BLaER1 (cell line): ENCODE measurements at regions not wholly inside any gene's neighbourhood (a gene's known extent, or its start where the extent isn't known, plus 50 kb on each side); places are given as distances from the start of the nearest gene placed in this dataset.

Experiments used
- H3K27ac ChIP-seq: shearing (Covaris generic); formaldehyde crosslinking; 2 replicates; pipeline ENCODE4 v1.8.1; 2022
- H3K27me3 ChIP-seq: shearing (Covaris generic); formaldehyde crosslinking; 2 replicates; pipeline ENCODE4 v1.8.1; 2022
- H3K36me3 ChIP-seq: shearing (Covaris generic); formaldehyde crosslinking; 2 replicates; pipeline ENCODE4 v1.8.1; 2022
- H3K4me1 ChIP-seq: shearing (Covaris generic); formaldehyde crosslinking; 2 replicates; pipeline ENCODE4 v1.8.1; 2022
- H3K4me2 ChIP-seq: shearing (Covaris generic); formaldehyde crosslinking; 2 replicates; pipeline ENCODE4 v1.8.1; 2022
- H3K4me3 ChIP-seq: shearing (Covaris generic); formaldehyde crosslinking; 2 replicates; pipeline ENCODE4 v1.8.1; 2022
- H3K9ac ChIP-seq: shearing (Covaris generic); formaldehyde crosslinking; 2 replicates; pipeline ENCODE4 v1.8.1; 2022
- H3K9me3 ChIP-seq: shearing (Covaris generic); formaldehyde crosslinking; 2 replicates; pipeline ENCODE4 v1.8.1; 2022
- H4K20me1 ChIP-seq: shearing (Covaris generic); formaldehyde crosslinking; 2 replicates; pipeline ENCODE4 v1.8.1; 2022
- Cebpa-rat ChIP-seq: shearing (Covaris generic); IDR thresholded peaks from 2 replicates; pipeline ENCODE4 v1.8.1; 2022

- Histone ChIP-seq H3K4me2 (no peak overlapping the region), H3K27me3 (no peaks in the 10 kb centered on the region), H3K9me3 (no peaks in the 10 kb centered on the region), H4K20me1 (no peaks in the 10 kb centered on the region), H3K4me1 (no peaks in the 10 kb centered on the region), H3K27ac (no peak overlapping the region), H3K9ac (no peak overlapping the region), H3K36me3 (no peaks in the 10 kb centered on the region), H3K4me3 (no peak overlapping the region)
- TF ChIP-seq Cebpa-rat, result no peak
Observed at GRCh38 chr5:93921001-93921400, 179.6 kb upstream of the POU5F2 start.

GRCh38 chr5:93916872-93917271 is 175.5 kb upstream of the POU5F2 start:
- H3K27ac ChIP-seq, result no peak overlapping the region
- no peak for TF ChIP-seq Cebpa-rat

DNA sequence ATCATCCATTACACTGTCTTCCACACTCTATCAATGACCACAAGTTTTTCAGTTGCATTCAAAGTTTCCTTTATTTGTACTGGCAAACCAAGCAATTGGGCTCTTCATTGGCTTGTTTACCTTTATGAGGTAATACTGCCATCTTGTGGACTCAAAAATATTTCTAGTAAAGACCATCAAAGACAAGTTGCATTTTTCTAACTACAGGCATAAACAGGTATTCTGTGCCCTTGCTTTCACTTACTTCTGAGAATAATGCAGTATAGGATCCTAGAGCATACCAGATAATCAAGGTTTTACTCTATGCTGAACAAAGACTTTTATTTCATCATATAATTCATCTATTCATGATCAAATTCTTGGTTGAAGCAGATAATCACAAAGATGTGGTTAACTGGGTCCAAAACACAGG is 173.7 kb upstream of the POU5F2 start:
- TF ChIP-seq Cebpa-rat, result no peak

More at GRCh38 chr5:93916872-93917271, 175.5 kb upstream of the POU5F2 start:
- Histone ChIP-seq H3K9me3 (no peaks in the 10 kb centered on the region), H3K4me3 (no peak overlapping the region), H3K9ac (no peak overlapping the region), H4K20me1 (no peaks in the 10 kb centered on the region), H3K27me3 (no peaks in the 10 kb centered on the region), H3K4me1 (no peaks in the 10 kb centered on the region), H3K36me3 (no peaks in the 10 kb centered on the region), H3K4me2 (no peak overlapping the region)

GRCh38 chr5:93911609-93912008 is 170.2 kb upstream of the POU5F2 start:
- no peak overlapping the region for H3K9ac ChIP-seq
- no peaks in the 10 kb centered on the region for H3K9me3 ChIP-seq
- no peak for TF ChIP-seq Cebpa-rat
- H3K4me1 ChIP-seq, result no peaks in the 10 kb centered on the region
- no peak overlapping the region for H3K4me3 ChIP-seq
- no peaks in the 10 kb centered on the region for H4K20me1 ChIP-seq
- H3K27ac ChIP-seq, result no peak overlapping the region
- no peak overlapping the region for H3K4me2 ChIP-seq
- no peaks in the 10 kb centered on the region for H3K36me3 ChIP-seq
- no peaks in the 10 kb centered on the region for H3K27me3 ChIP-seq

More for the DNA sequence above, 173.7 kb upstream of the POU5F2 start:
- H3K4me2 ChIP-seq, result no peak overlapping the region
- H3K27me3 ChIP-seq, result no peaks in the 10 kb centered on the region
- no peaks in the 10 kb centered on the region for H4K20me1 ChIP-seq
- H3K36me3 ChIP-seq, result no peaks in the 10 kb centered on the region
- H3K4me1 ChIP-seq, result no peaks in the 10 kb centered on the region
- H3K9me3 ChIP-seq, result no peaks in the 10 kb centered on the region
- H3K4me3 ChIP-seq, result no peak overlapping the region
- no peak overlapping the region for H3K9ac ChIP-seq
- no peak overlapping the region for H3K27ac ChIP-seq

DNA sequence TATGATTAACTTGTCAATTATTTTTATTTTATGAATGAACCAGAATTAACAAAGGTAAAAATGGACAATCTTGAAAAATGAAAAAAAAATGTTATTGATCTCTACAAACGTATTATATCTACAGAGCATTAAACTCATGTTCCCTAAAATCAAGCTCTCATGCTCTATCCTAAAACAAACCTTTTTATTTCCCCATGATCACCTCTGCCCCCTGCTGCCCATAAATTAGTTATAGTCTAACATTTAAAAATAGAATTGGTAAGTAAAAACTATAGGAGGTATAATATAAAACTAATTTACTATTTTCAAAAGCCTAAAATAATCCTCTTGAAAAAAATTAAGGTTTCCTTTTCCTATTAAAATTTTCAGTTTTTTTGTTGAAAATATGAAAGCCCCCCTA is 168.0 kb upstream of the POU5F2 start:
- no peak for TF ChIP-seq Cebpa-rat
- Histone ChIP-seq H3K9ac (no peak overlapping the region), H3K4me1 (no peaks in the 10 kb centered on the region)

GRCh38 chr5:93904917-93905316 is 163.5 kb upstream of the POU5F2 start:
- H3K9me3 ChIP-seq, result no peaks in the 10 kb centered on the region
- TF ChIP-seq Cebpa-rat, result no peak

More for the DNA sequence above, 168.0 kb upstream of the POU5F2 start:
- H4K20me1 ChIP-seq, result no peaks in the 10 kb centered on the region
- no peak overlapping the region for H3K4me3 ChIP-seq
- no peak overlapping the region for H3K4me2 ChIP-seq
- no peak overlapping the region for H3K27ac ChIP-seq
- no peaks in the 10 kb centered on the region for H3K9me3 ChIP-seq
- H3K36me3 ChIP-seq, result no peaks in the 10 kb centered on the region
- H3K27me3 ChIP-seq, result no peaks in the 10 kb centered on the region

DNA sequence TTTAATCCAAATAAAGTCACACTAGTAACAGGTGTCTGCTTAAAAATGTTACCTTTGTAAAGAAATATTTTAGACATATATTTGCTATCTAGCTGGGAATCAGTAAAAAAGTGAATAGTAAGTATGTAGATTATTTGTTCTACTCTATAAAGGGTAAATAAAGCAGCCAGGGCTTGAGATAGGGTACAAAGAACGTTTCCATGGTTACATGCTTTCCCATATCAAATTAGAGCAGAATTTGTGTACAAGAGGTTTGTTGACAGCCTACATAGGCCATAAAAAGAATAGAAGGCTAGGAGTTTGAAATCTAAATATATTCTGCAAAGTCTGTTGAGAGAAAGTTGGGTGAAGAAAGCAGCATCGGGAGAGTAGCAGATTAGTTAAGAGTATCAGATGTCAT is 160.9 kb upstream of the POU5F2 start:
- Histone ChIP-seq H3K27me3 (no peaks in the 10 kb centered on the region), H3K4me2 (no peak overlapping the region), H3K4me3 (no peak overlapping the region), H3K9ac (no peak overlapping the region), H3K4me1 (no peaks in the 10 kb centered on the region), H3K36me3 (no peaks in the 10 kb centered on the region), H3K27ac (no peak overlapping the region), H3K9me3 (no peaks in the 10 kb centered on the region), H4K20me1 (no peaks in the 10 kb centered on the region)
- no peak for TF ChIP-seq Cebpa-rat

More at GRCh38 chr5:93904917-93905316, 163.5 kb upstream of the POU5F2 start:
- no peaks in the 10 kb centered on the region for H3K4me1 ChIP-seq
- H3K27me3 ChIP-seq, result no peaks in the 10 kb centered on the region
- no peak overlapping the region for H3K4me2 ChIP-seq
- no peak overlapping the region for H3K9ac ChIP-seq
- no peaks in the 10 kb centered on the region for H3K36me3 ChIP-seq
- no peaks in the 10 kb centered on the region for H4K20me1 ChIP-seq
- H3K27ac ChIP-seq, result no peak overlapping the region
- H3K4me3 ChIP-seq, result no peak overlapping the region

DNA sequence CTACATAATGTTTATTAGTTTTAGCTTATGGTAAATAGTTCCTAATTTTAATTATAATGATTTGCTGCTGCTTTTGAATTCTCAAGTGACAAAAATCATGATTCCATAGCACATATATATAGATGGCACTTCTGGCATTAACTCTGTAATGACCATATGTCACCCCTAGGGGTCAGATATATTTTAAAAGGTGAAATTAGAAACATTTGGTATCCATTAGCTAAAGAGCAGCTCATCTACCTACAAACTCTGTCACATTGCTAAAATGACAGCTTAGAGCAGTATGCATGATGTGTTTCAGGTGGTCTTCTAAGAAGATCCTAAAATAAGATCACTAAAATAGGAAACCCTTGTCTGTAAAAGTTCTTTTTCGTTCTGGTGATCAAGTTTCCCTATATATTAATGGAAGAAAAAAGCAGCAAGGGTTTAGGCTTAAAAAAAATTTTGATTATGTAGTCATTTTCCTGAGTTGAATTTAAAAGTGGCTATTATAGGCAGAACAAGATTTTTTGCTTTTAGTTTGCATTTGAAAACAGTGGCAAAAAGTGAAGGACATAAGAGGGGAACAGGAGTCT is 157.7 kb upstream of the POU5F2 start:
- H3K4me3 ChIP-seq, result no peak overlapping the region
- H3K4me1 ChIP-seq, result no peaks in the 10 kb centered on the region
- H3K4me2 ChIP-seq, result no peak overlapping the region
- no peaks in the 10 kb centered on the region for H4K20me1 ChIP-seq
- H3K9me3 ChIP-seq, result no peaks in the 10 kb centered on the region
- H3K27ac ChIP-seq, result no peak overlapping the region
- no peaks in the 10 kb centered on the region for H3K27me3 ChIP-seq
- H3K9ac ChIP-seq, result no peak overlapping the region
- TF ChIP-seq Cebpa-rat, result no peak
- no peaks in the 10 kb centered on the region for H3K36me3 ChIP-seq

- no peaks in the 10 kb centered on the region for H3K9me3 ChIP-seq
- no peak for TF ChIP-seq Cebpa-rat
- no peak overlapping the region for H3K9ac ChIP-seq
- no peaks in the 10 kb centered on the region for H3K27me3 ChIP-seq
- no peak overlapping the region for H3K4me3 ChIP-seq
- H3K27ac ChIP-seq, result no peak overlapping the region
- H3K4me1 ChIP-seq, result no peaks in the 10 kb centered on the region
- no peaks in the 10 kb centered on the region for H4K20me1 ChIP-seq
- H3K36me3 ChIP-seq, result no peaks in the 10 kb centered on the region
- no peak overlapping the region for H3K4me2 ChIP-seq
Observed at GRCh38 chr5:93894601-93895354, 153.4 kb upstream of the POU5F2 start.

DNA sequence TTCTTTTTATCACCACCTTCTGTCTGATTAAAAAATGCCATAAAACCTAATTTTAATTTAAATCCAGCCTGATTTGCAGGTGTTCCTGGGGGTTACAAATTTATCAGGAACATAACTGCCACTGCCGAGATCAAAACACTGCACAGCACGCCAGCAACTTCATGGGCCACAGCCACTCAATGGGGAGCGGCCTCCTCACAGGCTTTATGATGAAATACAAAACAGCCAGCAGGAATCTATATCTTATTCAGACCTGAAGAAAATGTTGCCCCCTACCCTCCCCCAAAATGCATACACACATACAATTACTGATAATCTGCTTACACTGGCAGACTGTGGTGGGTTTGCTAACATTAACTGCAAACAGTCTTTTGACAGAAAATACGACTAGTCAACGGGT is 151.7 kb upstream of the POU5F2 start:
- TF ChIP-seq Cebpa-rat, result no peak
- H3K4me2 ChIP-seq, result no peak overlapping the region
- no peaks in the 10 kb centered on the region for H3K36me3 ChIP-seq
- no peaks in the 10 kb centered on the region for H4K20me1 ChIP-seq
- no peaks in the 10 kb centered on the region for H3K9me3 ChIP-seq
- H3K9ac ChIP-seq, result no peak overlapping the region
- no peak overlapping the region for H3K27ac ChIP-seq
- no peaks in the 10 kb centered on the region for H3K4me1 ChIP-seq
- H3K27me3 ChIP-seq, result no peaks in the 10 kb centered on the region
- no peak overlapping the region for H3K4me3 ChIP-seq
